ENCODE measurements at regions not wholly inside any gene's neighbourhood (a gene's known extent, or its start where the extent isn't known, plus 50 kb on each side); places are given as distances from the start of the nearest gene placed in this dataset.
A peak's percentile ranks its signal among the peaks of the same experiment; 100 is the strongest.

- no peaks in the 10 kb centered on the region for H3K9me3 ChIP-seq (ENCODE audit: control insufficient read depth, low read length)
These were observed 67.2 kb upstream of the GPBP1 start for GRCh38 chr5:57106661-57107060.

GRCh38 chr5:57111993-57112392 is 61.9 kb upstream of the GPBP1 start:
- no peak for DNase-seq (ENCODE audit: low read depth)
- no peak overlapping the region for H3K4me3 ChIP-seq (ENCODE audit: low read length)
- no peaks in the 10 kb centered on the region for H3K4me1 ChIP-seq (ENCODE audit: control insufficient read depth, insufficient read depth, low read length)
- H3K27me3 ChIP-seq (replicated peaks; ENCODE audit: control insufficient read depth, insufficient read depth, low read length), result no peaks in the 10 kb centered on the region
- no peaks in the 10 kb centered on the region for H3K9me3 ChIP-seq (ENCODE audit: control insufficient read depth, low read length)
- no peak overlapping the region for H3K9ac ChIP-seq (ENCODE audit: low read length)
- no peaks in the 10 kb centered on the region for H3K36me3 ChIP-seq (ENCODE audit: control insufficient read depth, insufficient read depth, low read length, severe bottlenecking)

More at GRCh38 chr5:57106661-57107060, 67.2 kb upstream of the GPBP1 start:
- no peaks in the 10 kb centered on the region for H3K36me3 ChIP-seq (ENCODE audit: control insufficient read depth, insufficient read depth, low read length, severe bottlenecking)
- DNase-seq (ENCODE audit: low read depth), result no peak
- H3K27me3 ChIP-seq (replicated peaks; ENCODE audit: control insufficient read depth, insufficient read depth, low read length), result peaks cover 7% of the 10 kb centered on the region
- H3K4me3 ChIP-seq (ENCODE audit: low read length), result no peak overlapping the region
- H3K9ac ChIP-seq (ENCODE audit: low read length), result no peak overlapping the region
- H3K4me1 ChIP-seq (ENCODE audit: control insufficient read depth, insufficient read depth, low read length), result no peaks in the 10 kb centered on the region

GRCh38 chr5:57113481-57113880 is 60.4 kb upstream of the GPBP1 start:
- H3K4me3 ChIP-seq (ENCODE audit: low read length), result no peak overlapping the region
- DNase-seq (ENCODE audit: low read depth), result peak; percentile 1
- H3K27me3 ChIP-seq (replicated peaks; ENCODE audit: control insufficient read depth, insufficient read depth, low read length), result no peaks in the 10 kb centered on the region
- H3K9ac ChIP-seq (ENCODE audit: low read length), result no peak overlapping the region
- no peaks in the 10 kb centered on the region for H3K9me3 ChIP-seq (ENCODE audit: control insufficient read depth, low read length)
- H3K36me3 ChIP-seq (ENCODE audit: control insufficient read depth, insufficient read depth, low read length, severe bottlenecking), result no peaks in the 10 kb centered on the region
- H3K4me1 ChIP-seq (ENCODE audit: control insufficient read depth, insufficient read depth, low read length), result no peaks in the 10 kb centered on the region

- H3K9ac ChIP-seq (ENCODE audit: low read length), result no peak overlapping the region
- H3K36me3 ChIP-seq (ENCODE audit: control insufficient read depth, insufficient read depth, low read length, severe bottlenecking), result no peaks in the 10 kb centered on the region
- no peak overlapping the region for H3K4me3 ChIP-seq (ENCODE audit: low read length)
- DNase-seq (ENCODE audit: low read depth), result no peak
- H3K9me3 ChIP-seq (ENCODE audit: control insufficient read depth, low read length), result peaks cover under 1% of the 10 kb centered on the region
- no peaks in the 10 kb centered on the region for H3K4me1 ChIP-seq (ENCODE audit: control insufficient read depth, insufficient read depth, low read length)
- no peaks in the 10 kb centered on the region for H3K27me3 ChIP-seq (replicated peaks; ENCODE audit: control insufficient read depth, insufficient read depth, low read length)
These were observed 56.3 kb upstream of the GPBP1 start for GRCh38 chr5:57117596-57117995.

GRCh38 chr5:57119031-57119430 is 54.8 kb upstream of the GPBP1 start:
- H3K36me3 ChIP-seq (ENCODE audit: control insufficient read depth, insufficient read depth, low read length, severe bottlenecking), result no peaks in the 10 kb centered on the region
- peaks cover 7% of the 10 kb centered on the region for H3K9me3 ChIP-seq (ENCODE audit: control insufficient read depth, low read length)
- H3K4me3 ChIP-seq (ENCODE audit: low read length), result no peak overlapping the region
- no peak for DNase-seq (ENCODE audit: low read depth)
- H3K9ac ChIP-seq (ENCODE audit: low read length), result no peak overlapping the region
- H3K4me1 ChIP-seq (ENCODE audit: control insufficient read depth, insufficient read depth, low read length), result no peaks in the 10 kb centered on the region
- H3K27me3 ChIP-seq (replicated peaks; ENCODE audit: control insufficient read depth, insufficient read depth, low read length), result no peaks in the 10 kb centered on the region

- Histone ChIP-seq H3K36me3 (ENCODE audit: control insufficient read depth, insufficient read depth, low read length, severe bottlenecking) (no peaks in the 10 kb centered on the region), H3K9me3 (ENCODE audit: control insufficient read depth, low read length) (peaks cover 11% of the 10 kb centered on the region), H3K27me3 (replicated peaks; ENCODE audit: control insufficient read depth, insufficient read depth, low read length) (no peaks in the 10 kb centered on the region), H3K4me3 (ENCODE audit: low read length) (no peak overlapping the region), H3K4me1 (ENCODE audit: control insufficient read depth, insufficient read depth, low read length) (no peaks in the 10 kb centered on the region), H3K9ac (ENCODE audit: low read length) (no peak overlapping the region)
- no peak for DNase-seq (ENCODE audit: low read depth)
These were observed 49.8 kb upstream of the GPBP1 start for GRCh38 chr5:57124014-57124413.
